IPS-NIHi11 (cell line): ENCODE measurements at regions not wholly inside any gene's neighbourhood (a gene's known extent, or its start where the extent isn't known, plus 50 kb on each side); places are given as distances from the start of the nearest gene placed in this dataset.
"Not testable (repeated sequence)": the region's sequence is repeated elsewhere in the genome, so short reads cannot be mapped to it uniquely, and the experiment has no call there.

Experiments used
- DNase-seq: peaks from one replicate; pipeline ENCODE4 v3.0.0; 2012; ENCODE audit warnings: mixed read lengths, low spot score

- no peak for DNase-seq
Observed at GRCh38 chr5:27788184-27788583, 749.8 kb upstream of the CDH9 start.

- DNase-seq = no peak
Observed at GRCh38 chr5:27784317-27784716, 745.9 kb upstream of the CDH9 start.

GRCh38 chr5:27778121-27778520 is 739.7 kb upstream of the CDH9 start:
- DNase-seq = no peak

- no peak for DNase-seq
Observed at GRCh38 chr5:27773636-27774035, 735.2 kb upstream of the CDH9 start.

GRCh38 chr5:27773166-27773565 is 734.8 kb upstream of the CDH9 start:
- no peak for DNase-seq

GRCh38 chr5:27769748-27770402 is 731.5 kb upstream of the CDH9 start:
- DNase-seq = no peak

- DNase-seq = no peak
Observed at GRCh38 chr5:27748847-27749246, 710.5 kb upstream of the CDH9 start.

- not testable (repeated sequence) for DNase-seq
Observed at GRCh38 chr5:27743383-27743979, 705.1 kb upstream of the CDH9 start.

- DNase-seq = no peak
Observed at GRCh38 chr5:27742805-27743204, 704.4 kb upstream of the CDH9 start.

- no peak for DNase-seq
Observed at GRCh38 chr5:27734838-27735237, 696.5 kb upstream of the CDH9 start.

- no peak for DNase-seq
Observed at GRCh38 chr5:27733237-27733636, 694.9 kb upstream of the CDH9 start.

GRCh38 chr5:27727254-27727653 is 688.9 kb upstream of the CDH9 start:
- DNase-seq = no peak

- no peak for DNase-seq
Observed at GRCh38 chr5:27722337-27722736, 684.0 kb upstream of the CDH9 start.

GRCh38 chr5:27708534-27708933 is 670.1 kb upstream of the CDH9 start:
- DNase-seq = no peak

GRCh38 chr5:27706832-27707231 is 668.4 kb upstream of the CDH9 start:
- no peak for DNase-seq

- no peak for DNase-seq
Observed at GRCh38 chr5:27705661-27706060, 667.3 kb upstream of the CDH9 start.

- peak; percentile 48 for DNase-seq
Observed at GRCh38 chr5:27701931-27702903, 663.8 kb upstream of the CDH9 start.

- no peak for DNase-seq
Observed at GRCh38 chr5:27700526-27700925, 662.1 kb upstream of the CDH9 start.

- no peak for DNase-seq
Observed at GRCh38 chr5:27682600-27682999, 644.2 kb upstream of the CDH9 start.

- DNase-seq = no peak
Observed at GRCh38 chr5:27652505-27652904, 614.1 kb upstream of the CDH9 start.

GRCh38 chr5:27639005-27639612 is 600.7 kb upstream of the CDH9 start:
- DNase-seq = no peak

- DNase-seq = no peak
Observed at GRCh38 chr5:27619982-27620381, 581.6 kb upstream of the CDH9 start.

GRCh38 chr5:27612161-27612560 is 573.8 kb upstream of the CDH9 start:
- DNase-seq = no peak
